ENCODE measurements at regions not wholly inside any gene's neighbourhood (a gene's known extent, or its start where the extent isn't known, plus 50 kb on each side); places are given as distances from the start of the nearest gene placed in this dataset.

DNA sequence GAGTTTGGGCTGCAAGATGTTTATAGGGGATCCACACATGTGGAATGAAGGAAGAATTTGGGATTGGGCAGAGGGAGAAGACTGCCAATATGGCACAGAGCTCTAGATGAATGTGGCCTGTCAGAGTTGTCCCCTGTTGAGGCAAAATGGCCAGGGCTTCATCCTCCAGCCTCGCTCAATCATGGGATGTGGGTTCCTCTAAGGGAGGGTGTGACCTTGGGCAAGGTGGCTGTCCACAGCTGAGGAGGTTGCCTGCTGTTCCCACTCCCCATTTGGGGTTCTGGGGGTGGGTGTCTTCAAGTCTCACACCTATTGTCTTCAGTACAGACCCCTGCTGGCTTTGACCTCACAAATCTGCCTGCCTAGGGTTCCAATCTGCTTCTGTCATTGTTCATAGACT is 121.6 kb upstream of the FAM204A start:
- TF ChIP-seq, protein P1, sequence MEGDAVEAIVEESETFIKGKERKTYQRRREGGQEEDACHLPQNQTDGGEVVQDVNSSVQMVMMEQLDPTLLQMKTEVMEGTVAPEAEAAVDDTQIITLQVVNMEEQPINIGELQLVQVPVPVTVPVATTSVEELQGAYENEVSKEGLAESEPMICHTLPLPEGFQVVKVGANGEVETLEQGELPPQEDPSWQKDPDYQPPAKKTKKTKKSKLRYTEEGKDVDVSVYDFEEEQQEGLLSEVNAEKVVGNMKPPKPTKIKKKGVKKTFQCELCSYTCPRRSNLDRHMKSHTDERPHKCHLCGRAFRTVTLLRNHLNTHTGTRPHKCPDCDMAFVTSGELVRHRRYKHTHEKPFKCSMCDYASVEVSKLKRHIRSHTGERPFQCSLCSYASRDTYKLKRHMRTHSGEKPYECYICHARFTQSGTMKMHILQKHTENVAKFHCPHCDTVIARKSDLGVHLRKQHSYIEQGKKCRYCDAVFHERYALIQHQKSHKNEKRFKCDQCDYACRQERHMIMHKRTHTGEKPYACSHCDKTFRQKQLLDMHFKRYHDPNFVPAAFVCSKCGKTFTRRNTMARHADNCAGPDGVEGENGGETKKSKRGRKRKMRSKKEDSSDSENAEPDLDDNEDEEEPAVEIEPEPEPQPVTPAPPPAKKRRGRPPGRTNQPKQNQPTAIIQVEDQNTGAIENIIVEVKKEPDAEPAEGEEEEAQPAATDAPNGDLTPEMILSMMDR (IDR thresholded peaks at IDR 0.05; ENCODE audit: insufficient read depth, low read length, poor library complexity, severe bottlenecking) = no peak
- TF ChIP-seq EZH2phosphoT487 (conservative IDR thresholded peaks at IDR 0.05; ENCODE audit: low read length) = no peak
